ENCODE measurements at regions not wholly inside any gene's neighbourhood (a gene's known extent, or its start where the extent isn't known, plus 50 kb on each side); places are given as distances from the start of the nearest gene placed in this dataset.
"Not testable (repeated sequence)": the region's sequence is repeated elsewhere in the genome, so short reads cannot be mapped to it uniquely, and the experiment has no call there.

DNA sequence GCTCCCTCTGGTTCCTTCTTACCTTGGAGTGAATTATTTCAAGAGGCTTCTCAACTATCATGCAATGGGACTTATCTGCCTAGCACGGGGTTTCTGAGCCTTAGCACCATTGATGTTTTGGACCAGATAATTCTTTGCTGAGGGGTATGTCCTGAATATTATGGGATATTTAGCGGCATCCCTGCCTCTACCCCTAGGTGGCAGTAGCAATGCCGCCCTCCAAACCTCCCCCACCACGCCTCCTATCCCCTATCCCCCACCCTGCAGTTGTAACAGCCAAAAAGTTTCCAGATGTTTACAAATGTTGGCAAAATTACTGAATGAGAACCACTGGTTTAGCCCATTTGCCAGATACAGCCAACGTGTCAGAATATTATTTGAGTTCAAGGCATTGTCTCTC is 125.5 kb downstream of the POSTN start:
- DNase-seq, result no peak

GRCh38 chr13:37472266-37472665 is 126.3 kb downstream of the POSTN start:
- not testable (repeated sequence) for DNase-seq

DNA sequence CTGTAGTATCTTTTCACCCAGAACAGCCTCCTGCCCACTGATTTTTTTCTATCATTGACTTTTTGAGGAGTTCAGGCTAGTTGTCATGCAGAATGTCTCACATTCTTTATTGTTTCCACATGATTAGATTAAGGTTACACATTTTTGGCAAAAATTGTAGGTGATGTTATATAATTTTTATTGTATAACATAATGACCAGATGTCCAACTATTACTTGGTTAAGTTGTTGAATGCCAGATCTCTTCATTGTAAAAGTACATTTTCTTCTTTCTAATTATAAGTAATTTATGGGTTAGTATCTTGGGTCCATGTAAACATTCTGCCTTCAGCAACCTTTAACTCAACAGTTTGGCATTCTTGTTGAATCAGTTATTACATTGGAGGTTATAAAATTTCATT is 138.4 kb downstream of the POSTN start:
- DNase-seq, result no peak

DNA sequence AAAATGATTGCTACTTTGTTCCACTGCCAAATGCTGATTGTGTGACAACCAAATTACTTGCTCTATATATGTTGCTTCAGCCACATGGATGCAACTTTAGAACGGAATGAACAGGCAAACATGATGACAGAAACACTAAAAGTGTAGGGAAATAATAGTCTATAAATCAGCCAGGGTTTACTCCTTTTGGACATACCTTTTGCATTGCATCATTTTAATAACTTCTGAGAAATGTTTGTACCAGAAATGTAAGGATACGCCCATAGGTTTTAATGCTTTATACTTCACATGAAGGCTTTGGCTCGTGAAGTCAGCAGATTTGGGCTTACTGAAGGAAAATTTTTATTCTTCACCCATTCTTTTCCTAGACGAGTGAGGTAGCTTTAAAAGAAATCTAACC is 141.0 kb downstream of the POSTN start:
- no peak for DNase-seq

- DNase-seq, result no peak
These were observed 142.1 kb downstream of the POSTN start for GRCh38 chr13:37456506-37456905.

DNA sequence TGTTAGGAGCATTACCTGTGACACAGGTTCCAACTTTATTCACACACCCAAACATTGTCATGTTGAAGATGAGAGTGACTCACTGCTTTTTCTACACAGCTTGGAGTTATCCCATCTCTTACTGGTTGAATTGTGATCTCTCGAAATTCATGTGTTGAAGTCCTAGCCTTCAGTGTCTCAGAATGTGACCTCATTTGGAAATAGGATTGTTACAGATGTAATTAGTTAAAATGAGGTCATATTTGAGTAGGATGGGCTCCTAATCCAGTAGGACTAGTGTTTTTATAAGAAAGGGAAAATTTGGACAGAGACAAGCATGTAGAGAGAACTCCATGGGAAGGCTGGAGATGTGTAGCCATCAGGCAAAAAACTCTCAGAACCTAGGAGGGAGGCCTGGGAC is 142.5 kb downstream of the POSTN start:
- DNase-seq, result no peak

DNA sequence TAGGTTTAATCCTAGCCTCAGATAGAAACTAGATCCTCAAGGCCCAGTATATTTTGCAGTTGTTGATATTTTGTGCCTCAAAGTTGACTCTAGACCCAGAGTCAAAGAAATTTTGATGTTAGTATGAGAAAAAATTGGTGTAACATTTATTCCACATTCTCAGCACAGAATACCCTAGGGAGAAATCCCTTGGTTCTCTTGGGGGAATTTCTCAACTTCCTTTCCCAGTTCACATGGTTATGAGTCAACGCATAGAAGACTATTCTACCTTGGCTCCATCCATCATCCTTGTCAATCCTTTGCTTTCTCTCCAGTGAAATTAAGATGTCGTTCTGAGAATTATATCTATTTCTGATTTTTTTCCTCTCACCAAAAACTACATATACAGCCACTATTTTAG is 145.3 kb downstream of the POSTN start:
- DNase-seq, result no peak

DNA sequence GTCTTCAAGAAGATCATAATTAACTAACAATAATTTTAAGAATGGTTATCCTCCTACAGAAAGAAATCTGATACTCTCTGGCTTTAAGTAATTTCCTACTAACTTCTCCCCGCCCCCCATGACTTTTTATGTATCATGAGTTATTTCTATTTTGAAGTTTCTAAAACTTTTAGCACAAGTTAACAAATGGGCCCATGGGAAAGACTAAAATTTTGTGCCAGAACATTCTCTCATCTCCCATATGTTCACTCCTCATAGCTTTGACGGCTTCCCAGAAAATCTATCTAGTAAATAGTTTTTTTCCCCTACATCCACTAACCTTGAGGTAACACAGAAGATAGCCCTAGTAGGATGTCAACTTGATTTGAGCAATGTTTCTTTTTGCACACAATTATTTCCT is 148.3 kb downstream of the POSTN start:
- DNase-seq, result no peak

DNA sequence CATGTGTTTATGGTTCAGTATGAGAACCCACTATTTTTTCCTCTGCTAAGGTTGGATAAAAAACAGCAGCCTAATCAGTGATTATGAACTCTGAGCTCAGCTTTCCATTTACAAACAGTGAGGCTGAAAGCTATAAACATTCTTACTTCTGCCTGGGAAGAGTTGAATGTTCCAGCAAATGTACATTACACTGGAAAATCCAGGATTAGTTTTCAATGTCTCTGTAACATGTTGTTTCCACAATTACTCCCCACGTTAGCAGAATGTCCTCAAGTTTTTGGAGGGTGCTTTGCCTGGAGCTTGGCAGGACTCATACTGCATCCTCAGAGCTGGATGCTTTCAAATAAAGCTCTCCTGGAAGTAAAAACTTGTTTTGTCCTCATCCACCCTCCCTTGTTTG is 150.4 kb downstream of the POSTN start:
- DNase-seq, result no peak

DNA sequence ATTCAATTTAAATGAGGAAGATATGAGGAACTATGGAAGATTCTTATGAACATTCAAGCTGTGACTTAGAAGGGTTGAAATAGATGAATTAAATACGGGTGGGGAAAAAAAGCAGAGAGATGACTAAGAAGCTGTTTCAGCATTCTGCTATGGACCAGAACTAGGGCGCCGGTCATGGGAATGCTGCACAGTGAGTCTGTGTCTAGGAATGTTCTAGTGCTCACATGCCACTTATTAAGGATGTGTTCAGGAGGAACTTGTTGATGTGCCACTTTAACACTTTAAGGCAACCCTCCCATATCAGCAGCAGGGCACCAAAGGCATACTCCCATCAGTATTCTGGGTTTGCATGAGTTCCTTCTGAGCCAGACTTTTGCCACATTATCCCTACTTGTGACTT is 152.1 kb downstream of the POSTN start:
- no peak for DNase-seq

GRCh38 chr13:37443538-37443937 is 155.0 kb downstream of the POSTN start:
- no peak for DNase-seq

DNA sequence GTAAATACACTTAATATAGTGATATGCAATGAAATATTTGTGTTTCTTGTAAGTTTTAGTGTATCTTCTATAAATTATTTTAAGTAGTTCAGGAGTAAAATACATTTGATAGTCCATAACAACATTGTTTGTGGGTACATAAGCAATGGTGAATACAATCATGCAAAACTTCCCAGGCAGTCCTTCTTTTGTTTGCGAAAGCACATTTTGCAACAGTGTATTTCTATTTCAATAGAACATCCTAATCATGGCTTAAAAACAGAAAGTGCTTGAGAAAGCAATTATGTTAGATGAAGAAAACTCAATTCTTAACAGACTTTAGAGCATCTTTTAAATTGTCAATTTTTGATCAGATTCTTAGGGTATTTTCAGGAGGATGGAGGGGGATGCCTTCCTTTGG is 155.6 kb downstream of the POSTN start:
- DNase-seq, result no peak

DNA sequence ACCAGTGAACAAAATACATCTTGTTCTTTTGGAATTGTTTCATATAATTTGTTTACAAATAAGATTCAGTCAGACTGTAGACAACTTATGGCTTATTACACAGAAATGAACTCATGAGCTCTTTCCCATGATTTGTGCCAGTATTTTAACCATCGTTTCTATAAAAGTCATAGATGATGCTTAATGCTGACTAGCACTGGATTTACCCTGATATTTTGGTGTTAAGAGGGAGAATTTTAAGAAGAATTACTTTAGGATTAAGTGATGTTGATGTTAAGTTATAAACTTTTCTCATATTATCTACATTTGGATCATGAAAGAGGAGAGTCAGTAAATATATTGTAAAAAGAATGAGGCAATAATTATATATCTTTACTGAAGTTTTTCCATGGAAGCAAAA is 162.7 kb downstream of the POSTN start:
- DNase-seq, result no peak

GRCh38 chr13:37433086-37433485 is 165.5 kb downstream of the POSTN start:
- DNase-seq, result no peak

DNA sequence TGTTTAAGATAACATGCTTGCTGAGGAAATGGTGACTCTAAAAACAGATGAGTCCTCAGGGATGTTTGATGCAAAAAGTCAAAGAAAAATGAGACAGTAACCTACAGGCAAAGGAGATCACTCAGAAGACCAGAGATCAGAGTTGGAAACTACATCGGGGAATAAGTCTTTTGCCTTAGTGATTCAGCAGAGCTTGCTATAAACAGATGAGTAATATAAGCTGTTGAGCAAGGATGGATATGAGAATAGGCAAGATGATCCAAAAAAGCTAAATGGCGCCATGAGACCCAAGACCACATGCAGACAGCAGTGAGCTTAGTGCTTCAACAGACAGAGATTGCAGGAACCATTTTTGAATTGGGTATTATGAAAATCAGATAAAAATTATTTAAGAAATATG is 168.6 kb downstream of the POSTN start:
- no peak for DNase-seq

- no peak for DNase-seq
These were observed 170.6 kb downstream of the POSTN start for GRCh38 chr13:37427843-37428494.

DNA sequence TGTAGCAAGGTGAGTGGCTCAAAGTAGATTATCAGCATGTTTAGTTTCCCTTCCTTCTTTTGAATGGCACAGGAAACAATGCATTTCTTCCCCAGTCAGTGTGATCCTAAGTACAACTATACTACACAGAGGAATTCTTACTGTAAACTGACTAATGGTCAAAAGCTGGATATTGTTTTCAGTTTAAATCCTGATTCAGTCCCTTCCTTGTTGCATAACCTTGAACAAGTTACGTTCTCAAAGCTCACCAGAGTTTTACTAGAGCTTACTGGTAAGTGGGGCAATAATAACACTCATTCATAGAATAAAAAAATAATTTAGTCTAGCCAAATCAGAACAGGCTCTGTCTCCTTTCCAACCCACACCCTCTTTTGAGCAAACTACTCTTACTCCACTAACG is 180.1 kb downstream of the POSTN start:
- DNase-seq, result no peak

DNA sequence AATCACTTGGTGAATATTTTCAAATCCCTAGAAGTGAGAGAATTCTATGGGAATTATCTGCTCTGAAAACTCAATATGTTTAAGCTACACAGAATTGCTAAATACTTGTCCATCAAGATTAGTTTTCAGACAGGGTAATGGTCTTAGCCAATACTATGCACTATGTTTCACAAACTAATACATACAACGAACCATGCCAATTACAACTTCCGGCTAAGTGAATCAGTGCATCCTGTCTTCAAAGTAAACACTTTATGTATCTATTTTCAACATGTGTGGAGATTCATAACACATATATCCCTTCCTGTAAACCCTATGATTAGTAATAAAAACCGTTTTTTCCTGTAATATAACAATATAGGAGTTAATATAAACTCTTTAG is 181.5 kb downstream of the POSTN start:
- no peak for DNase-seq

- DNase-seq, result no peak
These were observed 182.1 kb downstream of the POSTN start for GRCh38 chr13:37416291-37417059.

DNA sequence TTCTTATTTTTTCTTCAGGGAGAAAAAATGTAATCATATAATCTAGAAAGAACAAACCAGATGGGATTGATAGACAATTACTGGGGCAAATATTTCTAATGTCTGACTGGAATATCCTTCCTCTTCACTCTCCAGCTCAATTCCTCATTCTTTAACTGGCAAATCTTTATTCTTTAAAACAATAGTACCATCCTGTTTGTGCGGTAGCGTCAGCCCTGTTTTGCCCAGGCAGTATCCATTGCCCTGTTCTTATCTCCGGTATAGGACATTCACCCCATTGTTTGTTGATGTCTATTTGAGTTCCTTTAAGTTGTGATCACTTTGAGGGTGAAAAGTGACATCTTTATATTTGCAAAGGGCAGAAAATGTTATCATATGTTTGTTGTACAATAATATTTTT is 185.4 kb downstream of the POSTN start:
- no peak for DNase-seq

- DNase-seq, result no peak
These were observed 186.2 kb downstream of the POSTN start for GRCh38 chr13:37412241-37412921.

GRCh38 chr13:37410316-37410715 is 188.3 kb downstream of the POSTN start:
- DNase-seq, result no peak

- no peak for DNase-seq
These were observed 188.8 kb downstream of the POSTN start for GRCh38 chr13:37409756-37410155.

GRCh38 chr13:37407156-37407555 is 191.4 kb downstream of the POSTN start:
- DNase-seq, result no peak
